GM12865 (cell line): ENCODE measurements at regions not wholly inside any gene's neighbourhood (a gene's known extent, or its start where the extent isn't known, plus 50 kb on each side); places are given as distances from the start of the nearest gene placed in this dataset.

Experiments
- DNase-seq: peaks from one replicate; pipeline ENCODE4 v3.0.0; 2010; ENCODE audit warnings: low read depth
- H3K4me3 ChIP-seq: 2 replicates; pipeline ENCODE4 v1.5.1; 2011; ENCODE audit warnings: mild to moderate bottlenecking, low read depth, low read length, control low read depth
- CTCF ChIP-seq: IDR thresholded peaks from 2 replicates; pipeline ENCODE4 v1.5.1; 2011; ENCODE audit warnings: low read length, control low read depth, low read depth, inconsistent platforms; ENCODE audit not compliant: insufficient read depth; ENCODE audit errors: missing control alignments

- DNase-seq = no peak
- TF ChIP-seq CTCF = no peak
- H3K4me3 ChIP-seq = no peak overlapping the region
These were observed 49.9 kb upstream of the TMEM106B start for GRCh38 chr7:12161146-12161545.
